D341Med (cell line): ENCODE measurements at regions not wholly inside any gene's neighbourhood (a gene's known extent, or its start where the extent isn't known, plus 50 kb on each side); places are given as distances from the start of the nearest gene placed in this dataset.

Experiments
- DNase-seq: peaks from one replicate; pipeline ENCODE4 v3.0.0; 2012; ENCODE audit warnings: low spot score

GRCh38 chr11:29781268-29781667 is 235.6 kb downstream of the KCNA4 start:
- DNase-seq: no peak

DNA sequence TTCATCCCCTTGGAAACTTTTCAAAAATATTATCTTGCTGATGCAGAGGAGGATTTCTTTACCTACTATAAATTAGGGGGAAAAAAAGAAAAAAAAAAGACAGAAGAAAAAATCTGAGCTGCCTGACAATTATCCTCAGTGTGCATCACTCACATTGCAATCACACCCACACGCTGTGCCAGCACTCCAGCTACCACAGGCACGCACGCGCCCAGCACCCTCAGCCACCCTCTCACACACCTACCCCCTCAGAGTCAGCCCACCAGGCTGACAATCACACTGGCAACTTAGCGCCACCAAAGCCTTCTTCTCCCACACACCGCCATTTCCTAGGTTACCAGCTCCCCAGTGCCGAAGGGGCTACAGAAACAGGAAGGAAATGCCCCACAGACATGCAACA is 236.1 kb downstream of the KCNA4 start:
- DNase-seq: no peak

DNA sequence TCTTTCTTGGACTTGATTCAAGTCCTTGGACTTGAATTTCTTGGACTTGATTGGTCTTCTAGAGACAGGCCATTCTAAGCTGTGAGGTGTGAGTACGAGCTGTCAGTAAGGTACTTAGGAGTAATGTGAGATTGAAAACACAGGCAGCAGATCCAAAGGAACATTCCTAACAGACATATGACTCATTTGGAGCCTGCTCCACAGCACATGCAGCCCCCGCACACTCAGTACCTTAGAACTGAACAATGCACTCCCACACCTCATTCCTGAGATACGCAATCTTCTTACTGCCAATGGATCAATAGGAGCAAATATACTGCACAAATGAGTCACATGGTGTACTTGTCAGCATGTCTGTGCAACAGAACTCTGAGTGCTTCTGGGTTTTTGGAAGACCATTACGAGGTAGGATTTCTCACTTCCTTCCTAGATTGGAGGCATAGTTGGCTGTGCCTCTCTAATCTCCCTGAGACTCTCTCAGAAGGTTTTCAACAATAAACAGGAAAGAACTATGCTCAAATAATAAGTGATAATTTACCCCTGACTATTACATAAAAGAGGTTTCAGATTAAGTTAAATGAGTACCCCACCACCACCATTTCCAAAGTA is 243.1 kb downstream of the KCNA4 start:
- no peak for DNase-seq

- DNase-seq: no peak
Measured at GRCh38 chr11:29756871-29757270, 260.0 kb downstream of the KCNA4 start.

DNA sequence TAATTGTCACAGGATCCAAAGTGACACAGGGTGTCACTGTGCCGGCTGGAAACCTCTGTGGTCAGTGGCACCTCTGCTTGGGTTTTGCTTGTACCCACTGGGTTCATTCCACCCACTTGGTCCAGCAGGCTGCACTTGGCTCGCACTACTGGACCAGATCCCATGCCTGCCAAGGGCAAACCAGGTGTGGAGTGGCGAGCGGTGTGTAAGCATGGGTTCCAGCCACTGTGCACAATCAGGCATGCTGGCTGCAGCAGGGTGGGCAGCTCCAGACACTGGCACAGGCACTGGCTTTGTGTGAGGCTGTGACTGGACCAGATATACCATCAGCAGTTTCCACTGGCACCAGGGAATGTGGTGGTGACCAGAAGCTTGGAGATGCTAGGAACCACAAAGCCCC is 261.4 kb downstream of the KCNA4 start:
- DNase-seq: no peak

GRCh38 chr11:29751618-29752017 is 265.2 kb downstream of the KCNA4 start:
- no peak for DNase-seq

DNA sequence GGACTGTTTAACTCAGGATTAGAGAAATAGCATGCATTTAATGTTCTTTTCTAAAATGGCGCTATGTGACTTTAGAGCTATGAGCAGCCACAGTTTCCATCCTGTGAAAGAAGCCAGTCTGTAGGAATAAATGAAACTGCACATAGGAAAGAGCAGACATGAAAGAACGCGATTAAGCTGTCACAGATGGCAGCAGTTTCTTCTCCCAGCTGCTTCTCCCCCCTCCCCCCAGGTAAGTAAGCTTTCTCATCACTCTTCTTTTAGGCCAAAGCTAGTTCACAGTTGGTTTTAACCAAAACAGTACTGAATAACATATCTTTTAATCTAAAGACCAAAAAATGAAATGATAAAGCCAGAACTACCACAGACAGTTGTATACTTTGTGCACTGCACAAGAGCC is 266.4 kb downstream of the KCNA4 start:
- no peak for DNase-seq

- no peak for DNase-seq
Measured at GRCh38 chr11:29734287-29734686, 282.5 kb downstream of the KCNA4 start.

DNA sequence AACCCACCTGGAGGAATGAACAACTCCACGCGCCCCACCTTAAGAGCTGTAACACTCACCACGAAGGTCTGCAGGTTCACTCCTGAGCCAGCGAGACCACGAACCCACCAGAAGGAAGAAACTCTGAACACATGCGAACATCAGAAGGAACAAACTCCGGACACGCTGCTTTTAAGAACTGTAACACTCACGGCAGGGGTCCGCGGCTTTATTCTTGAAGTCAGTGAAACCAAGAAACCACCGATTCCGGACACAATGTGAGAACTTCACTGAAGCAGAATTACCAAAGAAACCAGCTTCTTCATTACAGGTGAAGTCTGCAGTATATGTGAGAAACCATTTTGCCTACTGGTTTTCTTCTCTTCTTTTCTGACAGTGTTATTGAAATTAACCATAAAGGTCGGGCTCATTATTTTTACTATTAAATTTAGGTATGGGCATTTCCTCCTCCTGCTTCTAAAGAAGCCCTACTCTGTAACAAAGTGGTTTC is 303.0 kb downstream of the KCNA4 start:
- no peak for DNase-seq

DNA sequence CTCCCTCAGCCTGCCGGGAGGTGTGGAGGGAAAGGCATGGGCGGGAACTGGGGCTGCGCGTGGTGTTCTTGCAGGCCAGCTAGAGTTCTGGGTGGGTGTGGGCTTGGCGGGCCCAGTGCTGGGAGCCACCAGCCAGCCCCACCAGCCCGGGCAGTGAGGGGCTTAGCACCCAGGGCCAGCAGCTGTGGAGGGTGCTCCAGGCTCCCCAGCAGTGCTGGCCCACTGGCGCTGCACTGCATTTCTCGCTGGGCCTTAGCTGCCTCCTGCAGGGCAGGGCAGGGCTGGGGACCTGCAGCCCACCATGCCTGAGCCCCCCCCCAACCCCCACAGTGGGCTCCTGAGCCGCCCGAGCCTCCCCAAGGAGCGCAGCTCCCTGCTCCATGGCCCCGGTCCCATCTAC is 304.2 kb downstream of the KCNA4 start:
- no peak for DNase-seq

DNA sequence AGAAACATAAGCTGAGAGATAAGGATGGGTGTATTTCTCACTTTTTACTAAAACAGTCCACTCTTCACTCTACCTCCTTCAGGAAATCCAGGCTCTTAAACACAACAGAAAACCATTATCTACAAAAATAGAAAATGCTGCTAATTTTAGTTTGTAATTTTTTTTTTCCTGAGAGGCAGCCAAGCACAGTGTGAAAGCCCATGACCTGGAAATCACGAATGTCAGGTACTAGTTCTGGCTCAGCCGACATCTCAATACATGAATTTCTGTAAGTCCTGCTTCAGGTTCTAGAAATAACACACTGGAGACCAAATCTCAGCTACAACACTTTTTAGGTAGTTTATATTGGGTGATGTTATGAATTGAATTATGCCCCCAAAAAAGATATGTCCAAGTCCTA is 308.9 kb downstream of the KCNA4 start:
- DNase-seq: no peak

- DNase-seq: no peak
Measured at GRCh38 chr11:29685361-29685760, 331.5 kb downstream of the KCNA4 start.

GRCh38 chr11:29682856-29683255 is 334.0 kb downstream of the KCNA4 start:
- no peak for DNase-seq

DNA sequence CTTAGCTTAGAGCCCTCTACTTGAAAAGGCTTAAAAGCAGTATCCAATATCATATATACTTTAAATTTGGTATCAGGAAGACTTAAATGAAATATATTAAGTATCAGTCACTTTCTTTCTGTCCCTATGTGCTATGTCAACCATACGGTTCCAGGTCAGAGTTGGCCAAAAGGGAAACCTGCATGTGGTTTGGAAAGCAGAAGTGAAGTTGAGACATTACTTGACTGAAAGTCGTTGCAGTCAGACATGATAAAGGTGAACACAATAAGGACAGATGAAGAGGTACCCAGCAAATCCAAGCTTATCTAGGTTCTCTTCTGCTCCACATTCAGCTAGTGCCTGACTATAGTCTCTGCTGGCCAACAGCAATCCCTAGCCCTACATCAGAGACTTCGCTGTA is 336.8 kb downstream of the KCNA4 start:
- DNase-seq: no peak

DNA sequence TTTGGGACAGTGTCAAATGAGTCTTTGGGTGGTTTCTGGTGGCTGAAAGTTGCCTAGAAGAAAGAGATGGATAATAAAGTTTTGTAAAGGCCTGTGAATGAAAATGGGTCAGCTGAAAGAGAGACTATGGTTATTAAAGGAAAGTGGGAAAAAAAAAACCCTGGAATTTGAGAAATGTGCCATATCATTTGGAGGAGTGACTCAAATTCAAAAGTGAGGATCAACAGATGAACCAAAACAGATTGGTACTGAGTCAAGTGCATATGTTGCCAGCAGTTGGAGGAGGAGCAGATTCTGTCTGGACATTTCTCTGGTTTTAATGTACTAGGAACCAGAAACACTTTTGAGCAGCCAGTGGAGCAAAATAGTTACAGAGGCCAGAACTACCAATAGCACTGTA is 339.8 kb downstream of the KCNA4 start:
- DNase-seq: no peak

- no peak for DNase-seq
Measured at GRCh38 chr11:29669310-29669709, 347.5 kb downstream of the KCNA4 start.

- DNase-seq: no peak
Measured at GRCh38 chr11:29657709-29658108, 359.1 kb downstream of the KCNA4 start.

DNA sequence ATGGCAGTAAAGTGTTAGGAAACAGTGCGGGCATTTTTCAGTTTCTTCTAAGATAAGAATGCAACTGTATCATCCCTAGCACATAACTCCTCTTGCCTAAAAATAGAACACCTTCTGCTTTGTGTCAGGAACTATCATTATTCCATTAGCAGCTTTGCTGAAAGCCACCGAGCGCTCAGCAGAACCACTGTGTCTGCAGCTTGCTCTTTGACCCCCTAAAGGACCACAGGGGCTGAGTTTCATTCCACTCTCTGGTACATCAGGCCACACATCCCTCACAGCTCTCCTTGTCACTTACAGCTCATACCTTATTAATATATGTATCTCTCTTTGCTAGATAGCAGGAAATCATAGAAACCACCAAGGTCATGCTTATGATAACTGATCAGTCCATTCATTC is 360.2 kb downstream of the KCNA4 start:
- DNase-seq: no peak

- DNase-seq: no peak
Measured at GRCh38 chr11:29645373-29645772, 371.5 kb downstream of the KCNA4 start.

GRCh38 chr11:29641201-29641600 is 375.6 kb downstream of the KCNA4 start:
- DNase-seq: no peak

GRCh38 chr11:29634744-29635143 is 382.1 kb downstream of the KCNA4 start:
- DNase-seq: no peak

- DNase-seq: no peak
Measured at GRCh38 chr11:29634244-29634643, 382.6 kb downstream of the KCNA4 start.

GRCh38 chr11:29629286-29629685 is 387.5 kb downstream of the KCNA4 start:
- no peak for DNase-seq

DNA sequence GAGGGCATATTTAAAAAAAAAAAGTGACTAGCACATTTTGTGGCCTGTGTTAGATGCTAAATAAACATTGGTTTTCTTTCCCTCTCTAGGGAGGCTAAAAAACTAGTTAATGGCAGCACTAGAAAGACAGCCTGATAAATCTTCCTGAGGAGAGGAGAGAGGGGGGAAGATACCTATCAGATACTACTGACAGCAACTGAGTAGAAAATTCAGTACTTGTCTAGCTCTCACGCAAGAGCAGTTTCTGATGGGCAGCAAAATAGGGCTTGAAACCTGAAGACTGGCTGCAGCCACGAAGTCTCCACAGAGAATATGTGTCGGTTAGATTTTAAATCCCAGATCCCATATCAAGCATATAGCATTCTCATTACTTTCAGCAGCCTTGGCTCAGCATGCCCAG is 388.2 kb downstream of the KCNA4 start:
- DNase-seq: no peak

GRCh38 chr11:29627541-29627940 is 389.3 kb downstream of the KCNA4 start:
- DNase-seq: no peak
